ENCODE measurements at regions not wholly inside any gene's neighbourhood (a gene's known extent, or its start where the extent isn't known, plus 50 kb on each side); places are given as distances from the start of the nearest gene placed in this dataset.

DNA sequence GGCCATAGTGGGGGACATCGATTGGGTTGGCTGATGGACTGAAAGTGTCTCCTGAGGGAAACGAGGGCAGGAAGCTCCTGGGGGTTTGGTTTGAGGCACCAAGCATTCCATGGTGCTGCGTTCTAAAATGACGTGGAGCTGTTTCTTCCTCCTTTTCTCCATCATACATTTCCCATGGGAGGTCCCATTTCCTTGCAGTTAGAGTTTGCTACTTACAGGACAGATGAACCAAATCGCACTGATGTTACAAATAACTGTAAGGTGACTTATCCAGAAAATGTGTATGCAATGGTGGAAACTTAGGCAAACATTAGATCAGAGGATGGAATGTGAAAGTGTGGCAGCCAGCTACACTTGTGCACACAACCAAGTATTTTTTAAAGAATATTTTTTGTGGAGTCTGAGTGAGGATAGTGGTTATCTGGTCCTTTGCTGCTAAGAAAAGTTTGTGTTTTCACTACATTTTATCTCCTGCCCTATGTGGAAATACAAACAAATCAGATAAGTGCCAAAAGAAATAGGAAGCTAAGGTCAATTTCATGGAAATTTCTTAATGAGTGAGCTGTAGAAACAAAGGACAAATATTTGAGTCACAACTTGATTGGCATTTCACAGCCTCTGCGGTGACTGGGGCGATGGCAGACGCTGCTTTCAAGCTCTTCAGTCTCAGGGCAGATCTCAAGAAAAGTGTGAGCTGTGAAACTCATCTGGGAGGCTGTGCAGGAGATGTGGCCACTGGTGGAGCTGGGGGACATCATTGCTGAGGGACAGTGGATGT lies 256.2 kb downstream of the TSN start:
- H3K4me3 Mint-ChIP-seq, result no peak overlapping the region
- H3K36me3 Mint-ChIP-seq (ENCODE audit: low read depth), result no peaks in the 10 kb centered on the region
- H3K27ac Mint-ChIP-seq, result no peak overlapping the region
- peaks cover 3% of the 10 kb centered on the region for H3K27me3 Mint-ChIP-seq (ENCODE audit: low read depth)
- H3K4me1 Mint-ChIP-seq (ENCODE audit: low read depth), result no peaks in the 10 kb centered on the region
- intact Hi-C loops (cut with micrococcal nuclease), result no loop called here
- no peak for DNase-seq
- CTCF ChIA-PET, result no interaction called here
- no peaks in the 10 kb centered on the region for H3K9me3 Mint-ChIP-seq

DNA sequence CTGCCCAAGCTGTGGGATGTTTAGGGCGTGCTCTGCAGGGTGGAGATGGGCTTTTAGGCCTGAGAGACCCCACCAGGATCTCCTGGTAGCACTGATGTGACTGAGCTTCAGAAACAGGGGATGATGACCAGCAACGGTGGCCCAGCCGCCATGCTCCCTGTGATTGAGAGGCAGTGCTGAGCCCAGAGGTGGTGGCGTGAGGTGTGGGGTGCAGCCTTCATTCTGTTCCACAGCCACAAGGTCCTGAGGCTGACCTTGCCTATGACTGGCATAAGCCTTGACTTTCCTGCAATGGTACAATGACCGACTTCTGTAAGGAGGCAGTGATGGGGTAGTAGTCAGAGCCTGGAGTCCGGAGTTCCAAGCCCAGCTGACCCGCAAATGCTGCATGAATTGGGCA lies 263.3 kb downstream of the TSN start:
- no peak overlapping the region for H3K4me3 Mint-ChIP-seq
- no peak for DNase-seq
- H3K27me3 Mint-ChIP-seq (ENCODE audit: low read depth), result peaks cover 8% of the 10 kb centered on the region
- H3K36me3 Mint-ChIP-seq (ENCODE audit: low read depth), result no peaks in the 10 kb centered on the region
- no peaks in the 10 kb centered on the region for H3K9me3 Mint-ChIP-seq
- H3K4me1 Mint-ChIP-seq (ENCODE audit: low read depth), result no peaks in the 10 kb centered on the region
- CTCF ChIA-PET, result no interaction called here
- H3K27ac Mint-ChIP-seq, result no peak overlapping the region
- intact Hi-C loops (cut with micrococcal nuclease), result no loop called here

GRCh38 chr2:122019724-122020123 lies 264.3 kb downstream of the TSN start:
- peaks cover 10% of the 10 kb centered on the region for H3K27me3 Mint-ChIP-seq (ENCODE audit: low read depth)
- no peaks in the 10 kb centered on the region for H3K9me3 Mint-ChIP-seq
- H3K4me3 Mint-ChIP-seq, result no peak overlapping the region
- DNase-seq, result no peak
- intact Hi-C loops (cut with micrococcal nuclease), result no loop called here
- CTCF ChIA-PET, result interaction anchor here (0.6 kb wide), 1 partner anchor 51 kb away, joined by 4 read pairs; no protein-coding TSS in a partner anchor
- no peaks in the 10 kb centered on the region for H3K4me1 Mint-ChIP-seq (ENCODE audit: low read depth)
- no peak overlapping the region for H3K27ac Mint-ChIP-seq
- H3K36me3 Mint-ChIP-seq (ENCODE audit: low read depth), result no peaks in the 10 kb centered on the region

DNA sequence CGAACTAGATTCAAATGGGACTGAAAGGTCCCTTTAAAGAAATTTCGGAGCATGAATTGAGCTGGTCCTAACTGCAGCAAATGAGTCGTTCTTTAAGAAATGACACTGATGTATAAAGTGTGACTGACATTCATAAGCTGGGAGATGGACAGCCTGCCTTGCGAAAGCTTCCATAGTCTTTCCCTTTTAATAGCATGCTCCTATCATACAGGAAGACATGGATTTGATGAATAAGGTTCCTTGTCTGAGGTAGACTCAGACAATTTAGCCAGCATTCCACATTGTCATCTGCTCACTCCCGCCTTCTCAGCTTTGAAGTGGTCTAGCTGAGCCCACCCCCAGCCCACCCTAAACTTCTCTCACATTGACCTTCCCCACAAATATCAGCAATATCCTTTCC lies 264.9 kb downstream of the TSN start:
- DNase-seq, result no peak
- no peaks in the 10 kb centered on the region for H3K36me3 Mint-ChIP-seq (ENCODE audit: low read depth)
- intact Hi-C loops (cut with micrococcal nuclease), result no loop called here
- no peak overlapping the region for H3K4me3 Mint-ChIP-seq
- H3K9me3 Mint-ChIP-seq, result no peaks in the 10 kb centered on the region
- CTCF ChIA-PET, result no interaction called here
- no peak overlapping the region for H3K27ac Mint-ChIP-seq
- peaks cover 10% of the 10 kb centered on the region for H3K27me3 Mint-ChIP-seq (ENCODE audit: low read depth)
- H3K4me1 Mint-ChIP-seq (ENCODE audit: low read depth), result no peaks in the 10 kb centered on the region

DNA sequence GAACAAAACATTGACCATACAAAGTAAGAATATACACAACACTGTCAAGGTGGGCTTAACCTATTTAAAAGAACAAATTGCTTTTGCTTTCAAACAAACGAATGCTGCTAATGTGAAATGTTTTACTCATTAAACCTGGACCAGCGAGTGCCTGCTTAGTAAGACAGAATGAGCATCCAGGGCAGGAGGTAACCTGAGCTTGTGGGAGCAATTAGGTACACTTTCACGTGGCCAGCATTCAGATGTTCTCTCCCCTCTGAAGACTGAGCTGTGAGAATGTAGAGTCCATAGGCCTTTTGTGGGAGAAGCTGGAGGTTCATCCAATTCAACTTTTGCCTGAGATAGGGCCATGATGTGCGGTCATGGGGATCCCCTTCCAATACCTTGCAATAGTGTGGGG lies 266.5 kb downstream of the TSN start:
- no peak overlapping the region for H3K4me3 Mint-ChIP-seq
- no peaks in the 10 kb centered on the region for H3K9me3 Mint-ChIP-seq
- intact Hi-C loops (cut with micrococcal nuclease), result no loop called here
- H3K27me3 Mint-ChIP-seq (ENCODE audit: low read depth), result peaks cover 10% of the 10 kb centered on the region
- CTCF ChIA-PET, result no interaction called here
- H3K27ac Mint-ChIP-seq, result no peak overlapping the region
- DNase-seq, result no peak
- H3K36me3 Mint-ChIP-seq (ENCODE audit: low read depth), result no peaks in the 10 kb centered on the region
- H3K4me1 Mint-ChIP-seq (ENCODE audit: low read depth), result no peaks in the 10 kb centered on the region

GRCh38 chr2:122022531-122022930 lies 267.1 kb downstream of the TSN start:
- Mint-ChIP-seq H3K4me3 (no peak overlapping the region), H3K4me1 (ENCODE audit: low read depth) (no peaks in the 10 kb centered on the region), H3K27me3 (ENCODE audit: low read depth) (peaks cover 10% of the 10 kb centered on the region), H3K9me3 (no peaks in the 10 kb centered on the region), H3K36me3 (ENCODE audit: low read depth) (no peaks in the 10 kb centered on the region), H3K27ac (no peak overlapping the region)
- no peak for DNase-seq
- CTCF ChIA-PET, result interaction anchor here (0.6 kb wide), 1 partner anchor 604 kb away, joined by 3 read pairs; no protein-coding TSS in a partner anchor
- intact Hi-C loops (cut with micrococcal nuclease), result no loop called here

GRCh38 chr2:122023059-122023864 lies 267.8 kb downstream of the TSN start:
- no peak overlapping the region for H3K27ac Mint-ChIP-seq
- intact Hi-C loops (cut with micrococcal nuclease), result no loop called here
- H3K27me3 Mint-ChIP-seq (ENCODE audit: low read depth), result peaks cover 10% of the 10 kb centered on the region
- H3K9me3 Mint-ChIP-seq, result no peaks in the 10 kb centered on the region
- H3K36me3 Mint-ChIP-seq (ENCODE audit: low read depth), result no peaks in the 10 kb centered on the region
- CTCF ChIA-PET, result interaction anchor here (0.6 kb wide), 1 partner anchor 605 kb away, joined by 3 read pairs; no protein-coding TSS in a partner anchor
- H3K4me1 Mint-ChIP-seq (ENCODE audit: low read depth), result no peaks in the 10 kb centered on the region
- DNase-seq, result no peak
- H3K4me3 Mint-ChIP-seq, result no peak overlapping the region

GRCh38 chr2:122027510-122028217 lies 272.2 kb downstream of the TSN start:
- DNase-seq, result no peak
- no peaks in the 10 kb centered on the region for H3K36me3 Mint-ChIP-seq (ENCODE audit: low read depth)
- no peaks in the 10 kb centered on the region for H3K4me1 Mint-ChIP-seq (ENCODE audit: low read depth)
- intact Hi-C loops (cut with micrococcal nuclease), result no loop called here
- no peak overlapping the region for H3K27ac Mint-ChIP-seq
- CTCF ChIA-PET, result no interaction called here
- no peaks in the 10 kb centered on the region for H3K9me3 Mint-ChIP-seq
- H3K27me3 Mint-ChIP-seq (ENCODE audit: low read depth), result peaks cover 8% of the 10 kb centered on the region
- H3K4me3 Mint-ChIP-seq, result no peak overlapping the region

GRCh38 chr2:122028371-122029100 lies 273.1 kb downstream of the TSN start:
- DNase-seq, result no peak
- Mint-ChIP-seq H3K27me3 (ENCODE audit: low read depth) (peaks cover 8% of the 10 kb centered on the region), H3K9me3 (no peaks in the 10 kb centered on the region), H3K36me3 (ENCODE audit: low read depth) (no peaks in the 10 kb centered on the region), H3K4me3 (no peak overlapping the region), H3K27ac (no peak overlapping the region), H3K4me1 (ENCODE audit: low read depth) (no peaks in the 10 kb centered on the region)
- intact Hi-C loops (cut with micrococcal nuclease), result no loop called here
- CTCF ChIA-PET, result no interaction called here

- intact Hi-C loops (cut with micrococcal nuclease), result no loop called here
- peaks cover 7% of the 10 kb centered on the region for H3K27me3 Mint-ChIP-seq (ENCODE audit: low read depth)
- H3K27ac Mint-ChIP-seq, result no peak overlapping the region
- no peaks in the 10 kb centered on the region for H3K36me3 Mint-ChIP-seq (ENCODE audit: low read depth)
- no peaks in the 10 kb centered on the region for H3K9me3 Mint-ChIP-seq
- CTCF ChIA-PET, result no interaction called here
- no peak overlapping the region for H3K4me3 Mint-ChIP-seq
- H3K4me1 Mint-ChIP-seq (ENCODE audit: low read depth), result no peaks in the 10 kb centered on the region
- no peak for DNase-seq
Measured at GRCh38 chr2:122029456-122029855, 274.0 kb downstream of the TSN start.

DNA sequence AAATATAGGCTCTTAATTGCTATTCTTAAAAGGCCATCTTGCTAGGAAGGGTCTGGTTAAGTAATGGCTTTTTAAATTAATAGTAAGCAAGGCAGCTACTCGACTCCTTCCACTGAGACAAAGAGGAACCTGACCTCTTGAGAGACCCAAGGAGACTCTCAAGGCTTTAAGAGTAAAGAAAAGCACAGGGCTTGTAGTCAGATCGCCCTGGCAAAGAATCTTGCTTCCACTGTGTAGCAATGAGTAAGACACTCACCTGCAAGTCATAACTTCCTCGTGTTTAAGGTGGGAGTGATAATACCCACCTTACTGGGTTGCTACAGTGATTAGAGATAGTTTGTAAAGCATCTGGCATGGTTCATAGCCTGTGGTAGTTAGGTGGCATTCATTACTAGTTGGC lies 274.5 kb downstream of the TSN start:
- no peak overlapping the region for H3K27ac Mint-ChIP-seq
- no peaks in the 10 kb centered on the region for H3K9me3 Mint-ChIP-seq
- no peak for DNase-seq
- no peaks in the 10 kb centered on the region for H3K4me1 Mint-ChIP-seq (ENCODE audit: low read depth)
- H3K27me3 Mint-ChIP-seq (ENCODE audit: low read depth), result peaks cover 12% of the 10 kb centered on the region
- no peak overlapping the region for H3K4me3 Mint-ChIP-seq
- intact Hi-C loops (cut with micrococcal nuclease), result no loop called here
- H3K36me3 Mint-ChIP-seq (ENCODE audit: low read depth), result no peaks in the 10 kb centered on the region
- CTCF ChIA-PET, result no interaction called here
